DOHH2 (cell line): ENCODE measurements at regions not wholly inside any gene's neighbourhood (a gene's known extent, or its start where the extent isn't known, plus 50 kb on each side); places are given as distances from the start of the nearest gene placed in this dataset.

ENCODE experiments used
- H3F3A ChIP-seq: fragments of 200-600 bp; sonication (generic), shearing (Covaris generic); 2 replicates; pipeline ENCODE4 v1.6.0; 2016; ENCODE audit warnings: antibody characterized with exemption, mild to moderate bottlenecking; ENCODE audit not compliant: control insufficient read depth, insufficient read depth
- H3K27ac ChIP-seq: fragments of 200-600 bp; sonication (generic); 2 replicates; pipeline ENCODE4 v1.5.1; 2014; ENCODE audit warnings: low read depth, mild to moderate bottlenecking, low read length, moderate library complexity
- H3K27me3 ChIP-seq: fragments of 200-600 bp; sonication (generic); 2 replicates; pipeline ENCODE4 v1.6.1; 2014; ENCODE audit warnings: mild to moderate bottlenecking, low read length, mixed read lengths; ENCODE audit not compliant: control insufficient read depth
- H3K36me3 ChIP-seq: fragments of 200-600 bp; sonication (generic); 2 replicates; pipeline ENCODE4 v1.6.1; 2014; ENCODE audit warnings: mild to moderate bottlenecking, low read length, moderate library complexity, mixed read lengths; ENCODE audit not compliant: control insufficient read depth
- H3K4me1 ChIP-seq: fragments of 200-600 bp; sonication (generic); 2 replicates; pipeline ENCODE4 v1.6.1; 2014; ENCODE audit warnings: mild to moderate bottlenecking, low read length, mixed read lengths; ENCODE audit not compliant: control insufficient read depth
- H3K4me2 ChIP-seq: fragments of 200-600 bp; sonication (generic); 2 replicates; pipeline ENCODE4 v1.6.0; 2014; ENCODE audit warnings: mild to moderate bottlenecking, low read length, moderate library complexity
- H3K4me3 ChIP-seq: fragments of 200-600 bp; sonication (generic); 2 replicates; pipeline ENCODE4 v1.5.1; 2014; ENCODE audit warnings: mild to moderate bottlenecking, low read length, mixed read lengths
- H3K79me2 ChIP-seq: fragments of 200-600 bp; sonication (generic); 2 replicates; pipeline ENCODE4 v1.6.1; 2014; ENCODE audit warnings: mild to moderate bottlenecking, low read length, mixed read lengths; ENCODE audit not compliant: control insufficient read depth
- H3K9me2 ChIP-seq: fragments of 200-600 bp; sonication (generic); replicated peaks from 2 replicates; pipeline ENCODE4 v1.6.1; 2014; ENCODE audit warnings: mild to moderate bottlenecking, low read length, mixed read lengths; ENCODE audit not compliant: control insufficient read depth
- H3K9me3 ChIP-seq: fragments of 200-600 bp; sonication (generic); 2 replicates; pipeline ENCODE4 v1.6.1; 2014; ENCODE audit warnings: antibody characterized with exemption, low read length, mixed read lengths; ENCODE audit not compliant: control insufficient read depth, insufficient read depth
- H4K20me1 ChIP-seq: fragments of 200-600 bp; sonication (generic); 2 replicates; pipeline ENCODE4 v1.6.0; 2014; ENCODE audit warnings: low read depth, mild to moderate bottlenecking, antibody characterized with exemption, low read length, moderate library complexity; ENCODE audit not compliant: control insufficient read depth, insufficient read depth
- EZH2phosphoT487 ChIP-seq: fragments of 200-600 bp; sonication (generic); IDR thresholded peaks from 2 replicates; pipeline ENCODE4 v1.6.1; 2017; ENCODE audit warnings: borderline replicate concordance, mild to moderate bottlenecking, antibody characterized with exemption, low read length, moderate library complexity, mixed read lengths
- TF ChIP-seq, protein P1 (sequence below): fragments of 200-600 bp; sonication (generic); IDR thresholded peaks from one replicate; pipeline ENCODE4 v1.5.1; 2014; ENCODE audit warnings: antibody characterized with exemption, mild to moderate bottlenecking, low read depth, low read length; ENCODE audit not compliant: poor library complexity, severe bottlenecking

DNA sequence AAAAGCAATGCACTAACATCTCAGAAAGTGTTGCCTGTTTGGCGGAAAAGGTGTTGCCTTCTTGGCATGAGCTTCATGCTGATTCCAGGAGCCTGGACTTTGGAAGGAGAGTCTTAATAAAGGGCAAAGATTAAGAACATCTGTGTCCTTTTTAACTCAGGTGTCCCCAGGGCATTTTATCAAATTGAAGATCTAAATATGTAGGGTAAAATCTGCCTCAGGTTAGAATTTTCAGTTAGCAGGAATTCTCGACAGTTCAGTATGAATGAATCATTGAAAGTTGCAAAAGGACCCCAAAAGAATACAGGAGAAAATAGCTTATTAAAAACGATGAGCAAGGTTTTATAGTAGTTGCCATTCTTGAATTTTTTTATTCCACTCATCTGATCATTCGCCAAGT lies 325.2 kb downstream of the SUCLA2 start:
- H3K27me3 ChIP-seq, result peaks cover 3% of the 10 kb centered on the region; the same call in 1 of the 2 replicates
- no peaks in the 10 kb centered on the region for H3F3A ChIP-seq
- H3K4me3 ChIP-seq, result no peak overlapping the region
- H3K4me1 ChIP-seq, result no peaks in the 10 kb centered on the region
- no peaks in the 10 kb centered on the region for H3K79me2 ChIP-seq
- no peak overlapping the region for H3K4me2 ChIP-seq
- no peak for TF ChIP-seq EZH2phosphoT487
- TF ChIP-seq, protein P1, sequence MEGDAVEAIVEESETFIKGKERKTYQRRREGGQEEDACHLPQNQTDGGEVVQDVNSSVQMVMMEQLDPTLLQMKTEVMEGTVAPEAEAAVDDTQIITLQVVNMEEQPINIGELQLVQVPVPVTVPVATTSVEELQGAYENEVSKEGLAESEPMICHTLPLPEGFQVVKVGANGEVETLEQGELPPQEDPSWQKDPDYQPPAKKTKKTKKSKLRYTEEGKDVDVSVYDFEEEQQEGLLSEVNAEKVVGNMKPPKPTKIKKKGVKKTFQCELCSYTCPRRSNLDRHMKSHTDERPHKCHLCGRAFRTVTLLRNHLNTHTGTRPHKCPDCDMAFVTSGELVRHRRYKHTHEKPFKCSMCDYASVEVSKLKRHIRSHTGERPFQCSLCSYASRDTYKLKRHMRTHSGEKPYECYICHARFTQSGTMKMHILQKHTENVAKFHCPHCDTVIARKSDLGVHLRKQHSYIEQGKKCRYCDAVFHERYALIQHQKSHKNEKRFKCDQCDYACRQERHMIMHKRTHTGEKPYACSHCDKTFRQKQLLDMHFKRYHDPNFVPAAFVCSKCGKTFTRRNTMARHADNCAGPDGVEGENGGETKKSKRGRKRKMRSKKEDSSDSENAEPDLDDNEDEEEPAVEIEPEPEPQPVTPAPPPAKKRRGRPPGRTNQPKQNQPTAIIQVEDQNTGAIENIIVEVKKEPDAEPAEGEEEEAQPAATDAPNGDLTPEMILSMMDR, result no peak
- H3K9me2 ChIP-seq, result no peaks in the 10 kb centered on the region
- no peaks in the 10 kb centered on the region for H4K20me1 ChIP-seq
- H3K9me3 ChIP-seq, result no peaks in the 10 kb centered on the region
- no peaks in the 10 kb centered on the region for H3K36me3 ChIP-seq
- no peak overlapping the region for H3K27ac ChIP-seq

DNA sequence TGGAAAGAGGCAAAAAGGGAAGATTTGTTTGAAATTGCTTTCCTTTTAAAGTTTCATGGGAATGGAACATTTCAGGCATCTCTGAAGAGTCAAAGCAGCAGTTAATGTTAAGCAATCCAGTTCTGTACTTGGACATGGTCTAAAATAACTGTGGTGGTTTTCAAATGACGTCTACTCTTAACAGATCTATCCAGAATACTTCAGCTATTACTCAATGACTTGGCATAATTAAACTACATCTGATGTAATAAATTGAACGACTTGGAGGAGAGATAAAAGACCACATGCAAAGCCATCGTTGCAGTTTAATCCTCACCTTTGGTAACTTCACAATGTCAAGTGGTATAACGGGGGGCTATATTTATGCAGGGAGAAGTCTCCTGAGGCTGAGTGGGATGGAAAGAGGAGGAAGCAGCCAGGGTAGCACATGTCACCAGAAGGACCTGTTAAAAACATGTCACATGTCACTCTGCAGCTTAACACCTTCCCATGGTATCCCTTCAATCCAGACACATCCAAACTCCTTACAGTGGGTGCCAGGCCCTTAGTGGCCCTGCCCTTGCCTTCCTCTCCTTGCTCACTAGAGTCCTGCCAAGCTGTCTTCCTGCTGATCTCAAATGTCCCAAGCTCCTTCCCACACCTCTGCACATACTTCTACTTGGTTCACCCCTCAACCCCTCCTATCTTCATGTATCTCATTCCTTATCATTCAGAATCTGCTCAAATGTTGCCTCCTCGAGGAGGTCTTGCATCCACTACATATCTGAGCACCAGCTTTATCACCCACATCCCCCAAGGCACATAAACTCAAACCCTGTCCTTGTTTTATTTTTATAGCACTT lies 327.8 kb downstream of the SUCLA2 start:
- Histone ChIP-seq H4K20me1 (no peaks in the 10 kb centered on the region), H3K36me3 (no peaks in the 10 kb centered on the region), H3F3A (no peaks in the 10 kb centered on the region), H3K4me2 (no peak overlapping the region), H3K9me3 (no peaks in the 10 kb centered on the region), H3K4me1 (no peaks in the 10 kb centered on the region), H3K27ac (no peak overlapping the region), H3K27me3 (no peaks in the 10 kb centered on the region), H3K9me2 (no peaks in the 10 kb centered on the region), H3K79me2 (no peaks in the 10 kb centered on the region), H3K4me3 (no peak overlapping the region)
- TF ChIP-seq EZH2phosphoT487, result no peak
- TF ChIP-seq, protein P1, result no peak

- Histone ChIP-seq H3K9me2 (no peaks in the 10 kb centered on the region), H3K79me2 (no peaks in the 10 kb centered on the region), H3K4me1 (no peaks in the 10 kb centered on the region), H3F3A (no peaks in the 10 kb centered on the region), H3K27ac (no peak overlapping the region), H3K9me3 (no peaks in the 10 kb centered on the region; the same call in 1 of the 2 replicates), H3K27me3 (no peaks in the 10 kb centered on the region), H3K4me3 (no peak overlapping the region), H3K36me3 (no peaks in the 10 kb centered on the region), H3K4me2 (no peak overlapping the region), H4K20me1 (no peaks in the 10 kb centered on the region)
- TF ChIP-seq, protein P1, result no peak
- no peak for TF ChIP-seq EZH2phosphoT487
Observed at GRCh38 chr13:47672245-47673008, 328.6 kb downstream of the SUCLA2 start.
